MCF 10A (cell line): ENCODE measurements at regions not wholly inside any gene's neighbourhood (a gene's known extent, or its start where the extent isn't known, plus 50 kb on each side); places are given as distances from the start of the nearest gene placed in this dataset.

ENCODE experiments used
- BruUV-seq: library from RNA; stranded (reverse); fragments of 400-500 nt; replicated peaks from 2 replicates; lab custom pipeline; 2021; lab: Mats Ljungman, UMichigan
- CTCF ChIA-PET: fragments of 300-600 bp; sonication (Branson Sonifier 250); formaldehyde crosslinking; extraction: SDS; loops from one replicate; lab custom pipeline; 2021; ENCODE audit warnings: antibody characterized with exemption, inconsistent platforms; lab: Yijun Ruan, JAX
- POLR2A ChIA-PET: fragments of 300-600, 350-650 bp; sonication (Branson Sonifier 250); formaldehyde crosslinking; extraction: SDS; loops from one replicate; lab custom pipeline; 2020; ENCODE audit warnings: antibody characterized with exemption, inconsistent platforms; lab: Yijun Ruan, JAX
- DNase-seq: peaks from one replicate; pipeline ENCODE4 v3.0.0-alpha.2; 2018; ENCODE audit not compliant: unreplicated experiment
- H3K27ac Mint-ChIP-seq: one replicate; pipeline ENCODE4 v1.8.0; 2022; ENCODE audit warnings: mild to moderate bottlenecking, low read depth, mixed read lengths; ENCODE audit not compliant: unreplicated experiment
- H3K27me3 Mint-ChIP-seq: one replicate; pipeline ENCODE4 v1.8.0; 2022; ENCODE audit warnings: mixed read lengths; ENCODE audit not compliant: insufficient read depth, unreplicated experiment
- H3K36me3 Mint-ChIP-seq: one replicate; pipeline ENCODE4 v1.8.0; 2022; ENCODE audit warnings: mild to moderate bottlenecking, moderate library complexity, mixed read lengths; ENCODE audit not compliant: insufficient read depth, unreplicated experiment
- H3K4me1 Mint-ChIP-seq: one replicate; pipeline ENCODE4 v1.8.0; 2022; ENCODE audit warnings: mixed read lengths; ENCODE audit not compliant: insufficient read depth, unreplicated experiment
- H3K4me3 Mint-ChIP-seq: one replicate; pipeline ENCODE4 v1.8.0; 2022; ENCODE audit warnings: mild to moderate bottlenecking, moderate library complexity, mixed read lengths; ENCODE audit not compliant: unreplicated experiment
- H3K9me3 Mint-ChIP-seq: one replicate; pipeline ENCODE4 v1.8.0; 2022; ENCODE audit warnings: mixed read lengths; ENCODE audit not compliant: unreplicated experiment
- intact Hi-C: fragments of 100-400 bp; cut with micrococcal nuclease; formaldehyde crosslinking; loops from 2 replicates; pipeline ENCODE4 v1.14.1; 2022
- TF ChIP-seq, protein P1 (sequence below): fragments of 200-600 bp; IDR thresholded peaks from one replicate; pipeline ENCODE4 v1.8.0; 2022; ENCODE audit warnings: antibody characterized with exemption, mild to moderate bottlenecking; ENCODE audit not compliant: unreplicated experiment

DNA sequence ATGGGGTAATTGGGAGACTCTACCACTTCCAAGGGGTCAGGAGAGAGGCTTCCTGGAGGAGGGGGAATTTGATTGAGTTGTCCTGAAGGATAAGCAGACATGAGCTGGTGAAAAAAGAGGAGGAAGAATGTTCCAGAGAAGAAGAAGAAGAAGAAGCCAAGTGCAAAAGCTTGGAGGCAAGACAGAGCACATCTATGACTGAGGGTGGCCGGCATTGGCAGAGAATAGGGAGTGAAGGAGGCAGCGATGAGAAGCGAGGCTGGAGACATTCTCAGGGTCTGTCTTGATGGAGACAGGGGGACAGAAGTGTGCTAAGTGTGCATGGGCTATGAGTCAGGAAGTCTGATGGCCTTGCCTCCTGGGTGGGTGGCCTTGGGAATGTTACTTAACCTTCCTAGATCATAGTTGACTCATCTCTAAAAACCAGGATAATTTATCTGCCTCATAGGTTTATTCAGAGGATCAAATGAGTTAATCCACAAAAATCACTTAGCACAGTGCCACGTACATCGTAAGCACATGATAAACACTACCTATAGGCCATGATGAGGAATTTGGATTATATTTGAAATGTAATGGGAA, 171.7 kb downstream of the ABCC12 start:
- TF ChIP-seq, protein P1, sequence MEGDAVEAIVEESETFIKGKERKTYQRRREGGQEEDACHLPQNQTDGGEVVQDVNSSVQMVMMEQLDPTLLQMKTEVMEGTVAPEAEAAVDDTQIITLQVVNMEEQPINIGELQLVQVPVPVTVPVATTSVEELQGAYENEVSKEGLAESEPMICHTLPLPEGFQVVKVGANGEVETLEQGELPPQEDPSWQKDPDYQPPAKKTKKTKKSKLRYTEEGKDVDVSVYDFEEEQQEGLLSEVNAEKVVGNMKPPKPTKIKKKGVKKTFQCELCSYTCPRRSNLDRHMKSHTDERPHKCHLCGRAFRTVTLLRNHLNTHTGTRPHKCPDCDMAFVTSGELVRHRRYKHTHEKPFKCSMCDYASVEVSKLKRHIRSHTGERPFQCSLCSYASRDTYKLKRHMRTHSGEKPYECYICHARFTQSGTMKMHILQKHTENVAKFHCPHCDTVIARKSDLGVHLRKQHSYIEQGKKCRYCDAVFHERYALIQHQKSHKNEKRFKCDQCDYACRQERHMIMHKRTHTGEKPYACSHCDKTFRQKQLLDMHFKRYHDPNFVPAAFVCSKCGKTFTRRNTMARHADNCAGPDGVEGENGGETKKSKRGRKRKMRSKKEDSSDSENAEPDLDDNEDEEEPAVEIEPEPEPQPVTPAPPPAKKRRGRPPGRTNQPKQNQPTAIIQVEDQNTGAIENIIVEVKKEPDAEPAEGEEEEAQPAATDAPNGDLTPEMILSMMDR = no peak
- intact Hi-C loops = no loop called here
- DNase-seq = no peak
- ChIA-PET CTCF (no interaction called here), POLR2A (no interaction called here)
- H3K27me3 Mint-ChIP-seq = no peaks in the 10 kb centered on the region
- H3K36me3 Mint-ChIP-seq = no peaks in the 10 kb centered on the region
- no TSS peak for BruUV-seq
- H3K9me3 Mint-ChIP-seq = no peaks in the 10 kb centered on the region
- no peak overlapping the region for H3K4me3 Mint-ChIP-seq
- no peaks in the 10 kb centered on the region for H3K4me1 Mint-ChIP-seq
- H3K27ac Mint-ChIP-seq = no peak overlapping the region

GRCh38 chr16:47980212-47980611, 175.6 kb downstream of the ABCC12 start:
- intact Hi-C loops = no loop called here
- no TSS peak for BruUV-seq
- POLR2A ChIA-PET = no interaction called here
- H3K4me3 Mint-ChIP-seq = no peak overlapping the region
- no peak for DNase-seq
- TF ChIP-seq, protein P1 = no peak
- no peak overlapping the region for H3K27ac Mint-ChIP-seq
- H3K36me3 Mint-ChIP-seq = no peaks in the 10 kb centered on the region
- CTCF ChIA-PET = no interaction called here
- H3K4me1 Mint-ChIP-seq = no peaks in the 10 kb centered on the region
- H3K27me3 Mint-ChIP-seq = no peaks in the 10 kb centered on the region
- no peaks in the 10 kb centered on the region for H3K9me3 Mint-ChIP-seq

DNA sequence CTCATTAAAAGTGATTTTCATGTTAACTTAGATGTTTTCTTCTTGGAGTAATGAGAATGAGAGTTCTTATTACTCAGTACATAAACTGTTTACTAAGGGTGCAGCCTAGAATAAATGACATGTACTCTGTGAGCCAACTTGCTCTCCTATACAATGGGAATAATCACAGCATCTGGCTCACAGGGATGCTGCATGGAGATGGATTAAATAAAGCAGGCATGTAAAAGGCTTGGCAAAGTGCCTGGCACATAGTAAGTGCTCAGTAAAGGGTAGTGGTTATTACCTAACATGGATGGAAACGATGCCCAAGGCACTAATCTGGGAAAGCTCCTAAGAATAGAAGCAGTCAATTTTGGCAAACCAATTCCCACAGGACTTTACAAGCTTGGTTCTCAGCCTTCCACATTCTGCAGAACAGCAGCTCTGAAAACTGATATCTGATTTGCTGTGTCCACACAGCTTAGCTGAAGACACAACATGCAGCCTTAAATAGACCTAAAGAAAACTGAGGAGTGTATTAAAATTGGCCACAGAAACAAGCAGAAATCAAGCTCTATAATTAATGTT, 176.1 kb downstream of the ABCC12 start:
- Mint-ChIP-seq H3K4me1 (no peaks in the 10 kb centered on the region), H3K27ac (no peak overlapping the region), H3K27me3 (no peaks in the 10 kb centered on the region), H3K9me3 (no peaks in the 10 kb centered on the region), H3K4me3 (no peak overlapping the region), H3K36me3 (no peaks in the 10 kb centered on the region)
- ChIA-PET POLR2A (interaction anchor here (0.7 kb wide), 1 partner anchor 516 kb away, joined by 3 read pairs; no protein-coding TSS in a partner anchor), CTCF (no interaction called here)
- no peak for DNase-seq
- TF ChIP-seq, protein P1 = no peak
- intact Hi-C loops = no loop called here
- no TSS peak for BruUV-seq

GRCh38 chr16:47979164-47979520, 176.7 kb downstream of the ABCC12 start:
- Mint-ChIP-seq H3K4me3 (no peak overlapping the region), H3K27me3 (no peaks in the 10 kb centered on the region), H3K4me1 (no peaks in the 10 kb centered on the region), H3K9me3 (no peaks in the 10 kb centered on the region), H3K27ac (no peak overlapping the region), H3K36me3 (no peaks in the 10 kb centered on the region)
- TF ChIP-seq, protein P1 = no peak
- no peak for DNase-seq
- BruUV-seq = no TSS peak
- ChIA-PET POLR2A (interaction anchor here (0.7 kb wide), 1 partner anchor 515 kb away, joined by 3 read pairs; no protein-coding TSS in a partner anchor), CTCF (no interaction called here)
- intact Hi-C loops = no loop called here
